H1 (cell line): ENCODE measurements at regions not wholly inside any gene's neighbourhood (a gene's known extent, or its start where the extent isn't known, plus 50 kb on each side); places are given as distances from the start of the nearest gene placed in this dataset.

Experiments
- CEBPB ChIP-seq: IDR thresholded peaks from 2 replicates; pipeline ENCODE4 v1.6.1; 2012; ENCODE audit warnings: low read depth, low read length
- CTCF ChIP-seq, 3 experiments: IDR thresholded peaks; 1 replicate in 2 of 3; 2 replicates in 1 of 3; pipeline versions ENCODE4 v1.5.1 to v1.6.1; 2011; ENCODE audit warnings: low read length in 3 of 3, mild to moderate bottlenecking in 3 of 3, inconsistent platforms in 2 of 3, low read depth in 1 of 3, moderate library complexity in 1 of 3; ENCODE audit not compliant: insufficient read depth in 1 of 3; ENCODE audit errors: control extremely low read depth in 1 of 3
- E2F6 ChIP-seq: IDR thresholded peaks from 2 replicates; pipeline ENCODE4 v1.6.1; 2012; ENCODE audit warnings: inconsistent platforms
- EZH2 ChIP-seq: fragments of 200-600 bp; sonication (generic); IDR thresholded peaks from 2 replicates; pipeline ENCODE4 v1.7.1; 2012; ENCODE audit warnings: low read depth, mild to moderate bottlenecking, moderate library complexity, low read length, inconsistent platforms; ENCODE audit not compliant: severe bottlenecking
- HDAC2 ChIP-seq, 2 experiments: fragments of 300-600 bp in 1 of 2; sonication (generic) in 1 of 2; IDR thresholded peaks; 2 replicates each; pipeline ENCODE4 v1.6.1; 2011 to 2012; ENCODE audit warnings: low read depth in 2 of 2, low read length in 2 of 2, mild to moderate bottlenecking in 2 of 2, moderate library complexity in 2 of 2, borderline replicate concordance in 1 of 2, inconsistent platforms in 1 of 2
- POLR2A ChIP-seq, 2 experiments: IDR thresholded peaks; 1 replicate in 1 of 2; 2 replicates in 1 of 2; pipeline ENCODE4 v1.6.1; 2011; ENCODE audit warnings: low read depth in 2 of 2, low read length in 2 of 2, mild to moderate bottlenecking in 2 of 2; ENCODE audit errors: control extremely low read depth in 1 of 2
- POLR2AphosphoS5 ChIP-seq: IDR thresholded peaks from 2 replicates; pipeline ENCODE4 v1.6.1; 2011; ENCODE audit warnings: low read depth, low read length
- RAD21 ChIP-seq, 2 experiments: IDR thresholded peaks in 1 of 2; conservative IDR thresholded peaks in 1 of 2; 2 replicates each; pipeline ENCODE4 v1.6.1; 2011; ENCODE audit warnings: low read depth in 2 of 2, low read length in 2 of 2, improper control_type of control experiment in 1 of 2, inconsistent platforms in 1 of 2, mild to moderate bottlenecking in 1 of 2, moderate library complexity in 1 of 2
- RBBP5 ChIP-seq: IDR thresholded peaks from 2 replicates; pipeline ENCODE4 v1.7.1; 2012; ENCODE audit warnings: low read depth, mild to moderate bottlenecking, inconsistent platforms, low read length, moderate library complexity, borderline replicate concordance
- SIX5 ChIP-seq: IDR thresholded peaks from 2 replicates; pipeline ENCODE4 v1.6.1; 2011; ENCODE audit warnings: mild to moderate bottlenecking, low read depth, low read length
- SUZ12 ChIP-seq: fragments of 200-600 bp; sonication (generic); IDR thresholded peaks from 2 replicates; pipeline ENCODE4 v1.6.1; 2012; ENCODE audit warnings: mild to moderate bottlenecking, inconsistent platforms, low read length, moderate library complexity, mixed read lengths
- TAF1 ChIP-seq: IDR thresholded peaks from 2 replicates; pipeline ENCODE4 v1.6.1; 2011; ENCODE audit warnings: mild to moderate bottlenecking, low read depth, low read length
- TEAD4 ChIP-seq: IDR thresholded peaks from 2 replicates; pipeline ENCODE4 v1.6.1; 2012; ENCODE audit warnings: low read depth, low read length, inconsistent platforms, mixed read lengths
- ZNF274 ChIP-seq: IDR thresholded peaks from 2 replicates; pipeline ENCODE4 v1.7.0; 2012; ENCODE audit warnings: low read length, borderline replicate concordance; ENCODE audit errors: extremely low read depth

GRCh38 chr2:100683231-100683630 is 120.4 kb downstream of the PDCL3 start:
- TF ChIP-seq EZH2 (no peak), CTCF (IDR thresholded peaks at IDR 0.05; ENCODE audit: control extremely low read depth in 1 of 3, insufficient read depth in 1 of 3, low read depth in 1 of 3, low read length in 3 of 3) (no peak), HDAC2 (IDR thresholded peaks at IDR 0.05; ENCODE audit: borderline replicate concordance in 1 of 2, low read depth in 2 of 2, low read length in 2 of 2) (no peak), TAF1 (no peak), ZNF274 (no peak), POLR2AphosphoS5 (no peak), TEAD4 (no peak), POLR2A (IDR thresholded peaks at IDR 0.05; ENCODE audit: control extremely low read depth in 1 of 2, low read depth in 2 of 2, low read length in 2 of 2) (no peak), SIX5 (no peak), CEBPB (no peak), SUZ12 (no peak), E2F6 (no peak), RAD21 (IDR thresholded peaks at IDR 0.05 in 1 of 2, conservative IDR thresholded peaks at IDR 0.05 in 1 of 2; ENCODE audit: low read depth in 2 of 2, low read length in 2 of 2) (no peak), RBBP5 (no peak)
